ENCODE measurements at regions not wholly inside any gene's neighbourhood (a gene's known extent, or its start where the extent isn't known, plus 50 kb on each side); places are given as distances from the start of the nearest gene placed in this dataset.
"Not testable (repeated sequence)": the region's sequence is repeated elsewhere in the genome, so short reads cannot be mapped to it uniquely, and the experiment has no call there.

DNA sequence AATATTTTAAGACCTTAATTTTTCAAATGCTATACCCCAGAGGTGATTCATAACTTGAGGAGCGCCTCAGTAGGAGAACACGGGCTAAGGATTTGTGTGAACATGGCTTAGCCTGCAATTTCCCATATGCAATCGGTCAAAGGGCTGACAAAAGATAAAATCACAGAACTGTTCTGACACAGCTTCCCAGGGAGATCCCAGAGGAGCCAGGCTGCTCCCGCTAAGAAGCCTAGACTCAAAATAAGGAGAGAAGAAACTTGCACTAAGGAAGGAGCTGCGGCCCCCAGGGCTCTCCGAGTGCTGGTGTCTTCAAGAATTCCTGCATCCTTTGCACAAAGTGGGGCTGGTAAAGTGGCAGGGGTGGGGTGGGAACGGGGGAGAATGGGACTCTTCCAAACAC lies 106.3 kb upstream of the DLG1 start:
- H3K36me3 Mint-ChIP-seq (ENCODE audit: low read depth): no peaks in the 10 kb centered on the region
- intact Hi-C loops (cut with DNase I, micrococcal nuclease): no loop called here
- Histone ChIP-seq H3K4me3 (ENCODE audit: low read length) (no peak overlapping the region), H3K4me1 (ENCODE audit: insufficient read depth, low read length) (no peaks in the 10 kb centered on the region), H3K9me3 (ENCODE audit: control insufficient read depth in 1 of 2, insufficient read depth in 1 of 2, low read length in 2 of 2) (no peaks in the 10 kb centered on the region), H3K27me3 (ENCODE audit: control insufficient read depth in 1 of 2, insufficient read depth in 2 of 2, low read length in 2 of 2) (peaks cover 0 to 3% of the 10 kb centered on the region in 2 experiments), H3K36me3 (ENCODE audit: insufficient read depth, low read length) (no peaks in the 10 kb centered on the region), H3K27ac (ENCODE audit: low read depth in 1 of 2, low read length in 2 of 2) (no peak overlapping the region)
- ChIA-PET CTCF (no interaction called here), POLR2A (no interaction called here)
- no peaks in the 10 kb centered on the region for H3K4me1 Mint-ChIP-seq (ENCODE audit: low read depth)
- ATAC-seq (ENCODE audit: poor library complexity) (no peak), DNase-seq (no peak)
- no peak overlapping the region for H3K27ac Mint-ChIP-seq
- no peaks in the 10 kb centered on the region for H3K9me3 Mint-ChIP-seq
- H3K27me3 Mint-ChIP-seq: peaks cover 11% of the 10 kb centered on the region
- TF ChIP-seq, protein P1, sequence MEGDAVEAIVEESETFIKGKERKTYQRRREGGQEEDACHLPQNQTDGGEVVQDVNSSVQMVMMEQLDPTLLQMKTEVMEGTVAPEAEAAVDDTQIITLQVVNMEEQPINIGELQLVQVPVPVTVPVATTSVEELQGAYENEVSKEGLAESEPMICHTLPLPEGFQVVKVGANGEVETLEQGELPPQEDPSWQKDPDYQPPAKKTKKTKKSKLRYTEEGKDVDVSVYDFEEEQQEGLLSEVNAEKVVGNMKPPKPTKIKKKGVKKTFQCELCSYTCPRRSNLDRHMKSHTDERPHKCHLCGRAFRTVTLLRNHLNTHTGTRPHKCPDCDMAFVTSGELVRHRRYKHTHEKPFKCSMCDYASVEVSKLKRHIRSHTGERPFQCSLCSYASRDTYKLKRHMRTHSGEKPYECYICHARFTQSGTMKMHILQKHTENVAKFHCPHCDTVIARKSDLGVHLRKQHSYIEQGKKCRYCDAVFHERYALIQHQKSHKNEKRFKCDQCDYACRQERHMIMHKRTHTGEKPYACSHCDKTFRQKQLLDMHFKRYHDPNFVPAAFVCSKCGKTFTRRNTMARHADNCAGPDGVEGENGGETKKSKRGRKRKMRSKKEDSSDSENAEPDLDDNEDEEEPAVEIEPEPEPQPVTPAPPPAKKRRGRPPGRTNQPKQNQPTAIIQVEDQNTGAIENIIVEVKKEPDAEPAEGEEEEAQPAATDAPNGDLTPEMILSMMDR (IDR thresholded peaks at IDR 0.05): no peak
- H3K4me3 Mint-ChIP-seq: no peak overlapping the region

- H3K4me1 ChIP-seq (ENCODE audit: insufficient read depth, low read length): no peaks in the 10 kb centered on the region
- no peaks in the 10 kb centered on the region for H3K36me3 Mint-ChIP-seq (ENCODE audit: low read depth)
- H3K4me3 Mint-ChIP-seq: no peak overlapping the region
- no peak for DNase-seq
- H3K27me3 ChIP-seq (ENCODE audit: control insufficient read depth in 1 of 2, insufficient read depth in 2 of 2, low read length in 2 of 2): peaks cover 0 to 3% of the 10 kb centered on the region in 2 experiments
- H3K27ac ChIP-seq (ENCODE audit: low read depth in 1 of 2, low read length in 2 of 2): no peak overlapping the region
- no peaks in the 10 kb centered on the region for H3K9me3 Mint-ChIP-seq
- H3K27ac Mint-ChIP-seq: no peak overlapping the region
- H3K4me1 Mint-ChIP-seq (ENCODE audit: low read depth): no peaks in the 10 kb centered on the region
- no peak overlapping the region for H3K4me3 ChIP-seq (ENCODE audit: low read length)
- intact Hi-C loops (cut with DNase I, micrococcal nuclease): no loop called here
- H3K36me3 ChIP-seq (ENCODE audit: insufficient read depth, low read length): no peaks in the 10 kb centered on the region
- CTCF ChIA-PET: no interaction called here
- peaks cover 11% of the 10 kb centered on the region for H3K27me3 Mint-ChIP-seq
- POLR2A ChIA-PET: no interaction called here
- ATAC-seq (ENCODE audit: poor library complexity): no peak
- TF ChIP-seq, protein P1 (IDR thresholded peaks at IDR 0.05): no peak
- H3K9me3 ChIP-seq (ENCODE audit: control insufficient read depth in 1 of 2, insufficient read depth in 1 of 2, low read length in 2 of 2): no peaks in the 10 kb centered on the region
These were observed 105.6 kb upstream of the DLG1 start for GRCh38 chr3:197404030-197404429.

GRCh38 chr3:197402401-197402800 lies 104.0 kb upstream of the DLG1 start:
- H3K27me3 ChIP-seq (ENCODE audit: control insufficient read depth in 1 of 2, insufficient read depth in 2 of 2, low read length in 2 of 2); DNase-seq; H3K9me3 Mint-ChIP-seq; H3K4me1 Mint-ChIP-seq (ENCODE audit: low read depth); intact Hi-C loops (cut with DNase I, micrococcal nuclease); H3K27ac ChIP-seq (ENCODE audit: low read depth in 1 of 2, low read length in 2 of 2); H3K4me3 Mint-ChIP-seq; H3K27ac Mint-ChIP-seq; H3K9me3 ChIP-seq (ENCODE audit: control insufficient read depth in 1 of 2, insufficient read depth in 1 of 2, low read length in 2 of 2); H3K4me1 ChIP-seq (ENCODE audit: insufficient read depth, low read length); POLR2A ChIA-PET; H3K36me3 Mint-ChIP-seq (ENCODE audit: low read depth); H3K36me3 ChIP-seq (ENCODE audit: insufficient read depth, low read length); CTCF ChIA-PET; ATAC-seq (ENCODE audit: poor library complexity); H3K4me3 ChIP-seq (ENCODE audit: low read length): not testable (repeated sequence)
- peaks cover 10% of the 10 kb centered on the region for H3K27me3 Mint-ChIP-seq

DNA sequence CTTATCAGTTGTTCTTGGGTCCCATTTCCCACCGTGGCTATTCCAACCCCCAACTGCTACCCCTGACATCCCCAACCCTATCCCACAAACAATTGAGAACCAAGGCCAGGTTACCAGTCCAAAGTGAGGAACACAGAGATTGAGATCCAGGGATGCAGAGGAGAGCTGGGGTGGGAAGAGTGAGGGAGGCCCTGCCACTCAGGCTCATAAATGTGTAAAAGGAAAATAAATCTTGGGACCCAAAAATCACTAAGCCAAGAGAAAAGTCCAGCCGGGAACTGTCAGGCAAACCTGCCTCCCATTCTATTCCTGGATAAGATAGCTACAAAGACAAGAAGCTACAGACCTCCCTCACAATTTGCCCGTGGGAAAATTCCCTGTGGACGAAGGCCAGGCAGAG lies 101.1 kb upstream of the DLG1 start:
- TF ChIP-seq, protein P1 (IDR thresholded peaks at IDR 0.05): no peak
- CTCF ChIA-PET: no interaction called here
- ATAC-seq (ENCODE audit: poor library complexity): no peak

More for the DNA sequence above, 101.1 kb upstream of the DLG1 start:
- no peaks in the 10 kb centered on the region for H3K36me3 ChIP-seq (ENCODE audit: insufficient read depth, low read length)
- POLR2A ChIA-PET: no interaction called here
- Mint-ChIP-seq H3K27me3 (peaks cover 4% of the 10 kb centered on the region), H3K9me3 (no peaks in the 10 kb centered on the region), H3K27ac (no peak overlapping the region), H3K4me3 (no peak overlapping the region), H3K4me1 (ENCODE audit: low read depth) (no peaks in the 10 kb centered on the region), H3K36me3 (ENCODE audit: low read depth) (no peaks in the 10 kb centered on the region)
- DNase-seq: no peak
- no peaks in the 10 kb centered on the region for H3K4me1 ChIP-seq (ENCODE audit: insufficient read depth, low read length)
- H3K9me3 ChIP-seq (ENCODE audit: control insufficient read depth in 1 of 2, insufficient read depth in 1 of 2, low read length in 2 of 2): no peaks in the 10 kb centered on the region
- peaks cover 0 to 3% of the 10 kb centered on the region in 2 experiments for H3K27me3 ChIP-seq (ENCODE audit: control insufficient read depth in 1 of 2, insufficient read depth in 2 of 2, low read length in 2 of 2)
- intact Hi-C loops (cut with DNase I, micrococcal nuclease): no loop called here
- no peak overlapping the region for H3K4me3 ChIP-seq (ENCODE audit: low read length)
- no peak overlapping the region for H3K27ac ChIP-seq (ENCODE audit: low read depth in 1 of 2, low read length in 2 of 2)
